Stomach (tissue), 8 donors: ENCODE measurements at regions not wholly inside any gene's neighbourhood (a gene's known extent, or its start where the extent isn't known, plus 50 kb on each side); places are given as distances from the start of the nearest gene placed in this dataset.

Experiments used
- DNase-seq, 2 donors: peaks; one replicate each; pipeline versions ENCODE4 v3.0.0 to v3.0.0-alpha.2; 2013 to 2019
- H3K27ac ChIP-seq, 5 donors: fragments of 200-600 bp in 4 of 5; sonication (generic) in 4 of 5; one replicate each; pipeline ENCODE4 v1.5.1; 2013 to 2019; ENCODE audit warnings: mild to moderate bottlenecking in 1 of 5, moderate library complexity in 1 of 5
- H3K27me3 ChIP-seq, 3 donors: fragments of 200-600 bp; sonication (generic); one replicate each; pipeline ENCODE4 v1.5.1; 2017 to 2019; ENCODE audit warnings: mixed run types in 1 of 3
- H3K36me3 ChIP-seq, 4 donors: fragments of 200-600 bp; sonication (generic); 1 replicate in 3 of 4; 2 replicates in 1 of 4; pipeline ENCODE4 v1.5.1; 2016 to 2019
- H3K4me1 ChIP-seq, 4 donors: fragments of 200-600 bp; sonication (generic); one replicate each; pipeline ENCODE4 v1.5.1; 2016 to 2019
- H3K4me3 ChIP-seq, 4 donors: fragments of 200-600 bp; sonication (generic) in 3 of 4; one replicate each; pipeline ENCODE4 v1.5.1; 2016 to 2019; ENCODE audit warnings: mild to moderate bottlenecking in 1 of 4
- H3K9me3 ChIP-seq, 4 donors: fragments of 200-600 bp; sonication (generic); one replicate each; pipeline ENCODE4 v1.5.1; 2016 to 2019
- CTCF ChIP-seq, 7 experiments: fragments of 450-650 bp in 4 of 7; fragments of 200-600 bp in 3 of 7; sonication (generic) in 3 of 7; IDR thresholded peaks; one replicate each; pipeline ENCODE4 v1.5.1; 2016 to 2019; ENCODE audit warnings: antibody characterized with exemption in 7 of 7, control low read depth in 2 of 7, mild to moderate bottlenecking in 1 of 7
- EP300 ChIP-seq: sonication (generic); formaldehyde crosslinking; IDR thresholded peaks from one replicate; pipeline ENCODE4 v1.6.1; 2017; ENCODE audit warnings: antibody characterized with exemption
- POLR2A ChIP-seq, 4 donors: fragments of 450-650 bp; IDR thresholded peaks; one replicate each; pipeline ENCODE4 v1.6.1; 2016; ENCODE audit warnings: antibody characterized with exemption in 4 of 4, control low read depth in 2 of 4, mild to moderate bottlenecking in 1 of 4, moderate library complexity in 1 of 4
- POLR2AphosphoS5 ChIP-seq, 3 donors: sonication (generic); formaldehyde crosslinking; IDR thresholded peaks; one replicate each; pipeline ENCODE4 v1.6.1; 2016; ENCODE audit warnings: antibody characterized with exemption in 3 of 3
- WGBS, 5 donors: extraction: QIAGEN DNeasy Blood & Tissue Kit in 3 of 5; methylation state at CpG; one replicate each; pipeline versions ENCODE4 v1.1.5 to v1.1.7; 2013 to 2018; 5-methylcytosine and 5-hydroxymethylcytosine counted together
- intact Hi-C: fragments of 100-400 bp; cut with DNase I; formaldehyde crosslinking; loops from one replicate; pipeline ENCODE4 v1.15.1; 2023; ENCODE audit warnings: low total_unique reads
- donor health status: healthy with polysubstance abuse.
- donor health status: Bipolar disorder and iron deficiency.
- donor health status: healthy.

GRCh38 chr9:28155671-28156070, 582.4 kb upstream of the C9orf72 start:
- Histone ChIP-seq H3K27ac (no peak overlapping the region), H3K4me3 (no peak overlapping the region), H3K27me3 (no peaks in the 10 kb centered on the region), H3K4me1 (no peaks in the 10 kb centered on the region), H3K9me3 (peaks cover 0 to 7% (median 0%) of the 10 kb centered on the region in 4 donors), H3K36me3 (no peaks in the 10 kb centered on the region)
- TF ChIP-seq POLR2A (IDR thresholded peaks at IDR 0.05) (no peak), EP300 (no peak), POLR2AphosphoS5 (IDR thresholded peaks at IDR 0.05) (no peak), CTCF (IDR thresholded peaks at IDR 0.05) (no peak)
- intact Hi-C loops: no loop called here
- DNase-seq: no peak
- 38 to 81% (median 78%) methylated on average over 2 of the region's 2 CpGs for whole genome bisulfite sequencing, 5 donors

- H3K36me3 ChIP-seq: no peaks in the 10 kb centered on the region
- 64 to 85% (median 83%) methylated on average over 1 of the region's 1 CpG for WGBS, 5 donors
- no peak for TF ChIP-seq EP300
- no peak for TF ChIP-seq CTCF (IDR thresholded peaks at IDR 0.05)
- TF ChIP-seq POLR2A (IDR thresholded peaks at IDR 0.05): no peak
- no peak for TF ChIP-seq POLR2AphosphoS5 (IDR thresholded peaks at IDR 0.05)
- no peaks in the 10 kb centered on the region for H3K27me3 ChIP-seq
- no peak for DNase-seq
- H3K4me3 ChIP-seq: no peak overlapping the region
- no peak overlapping the region for H3K27ac ChIP-seq
- no peaks in the 10 kb centered on the region for H3K4me1 ChIP-seq
- H3K9me3 ChIP-seq: peaks cover 0 to 7% (median 0%) of the 10 kb centered on the region in 4 donors
- intact Hi-C loops: no loop called here
These were observed 585.2 kb upstream of the C9orf72 start for GRCh38 chr9:28158451-28158850.

- Histone ChIP-seq H3K27ac (no peak overlapping the region), H3K4me3 (no peak overlapping the region), H3K9me3 (no peaks in the 10 kb centered on the region), H3K4me1 (no peaks in the 10 kb centered on the region), H3K27me3 (no peaks in the 10 kb centered on the region), H3K36me3 (no peaks in the 10 kb centered on the region)
- intact Hi-C loops: no loop called here
- no peak for TF ChIP-seq CTCF (IDR thresholded peaks at IDR 0.05)
- TF ChIP-seq EP300: no peak
- TF ChIP-seq POLR2A (IDR thresholded peaks at IDR 0.05): no peak
- no peak for TF ChIP-seq POLR2AphosphoS5 (IDR thresholded peaks at IDR 0.05)
- WGBS, 5 donors: 68 to 86% (median 78%) methylated on average over 3 of the region's 3 CpGs
- no peak for DNase-seq
These were observed 590.3 kb upstream of the C9orf72 start for GRCh38 chr9:28163619-28164018.

GRCh38 chr9:28166179-28166578, 592.9 kb upstream of the C9orf72 start:
- intact Hi-C loops: no loop called here
- H3K36me3 ChIP-seq: no peaks in the 10 kb centered on the region
- no peak for DNase-seq
- WGBS, 5 donors: 86 to 95% (median 92%) methylated on average over 2 of the region's 2 CpGs
- TF ChIP-seq POLR2AphosphoS5 (IDR thresholded peaks at IDR 0.05) (no peak), POLR2A (IDR thresholded peaks at IDR 0.05) (no peak), CTCF (IDR thresholded peaks at IDR 0.05) (no peak), EP300 (no peak)
- no peaks in the 10 kb centered on the region for H3K9me3 ChIP-seq
- no peak overlapping the region for H3K27ac ChIP-seq
- H3K27me3 ChIP-seq: no peaks in the 10 kb centered on the region
- H3K4me1 ChIP-seq: no peaks in the 10 kb centered on the region
- no peak overlapping the region for H3K4me3 ChIP-seq
